HCT116 (cell line): ENCODE measurements at regions not wholly inside any gene's neighbourhood (a gene's known extent, or its start where the extent isn't known, plus 50 kb on each side); places are given as distances from the start of the nearest gene placed in this dataset.

Experiments
- ATAC-seq: fragments of 200-7000 bp; cut with Tn5 transposase; 2 replicates; pipeline ENCODE4 v1.9.1; 2020; ENCODE audit warnings: mild to moderate bottlenecking, moderate library complexity
- BruUV-seq: library from RNA; stranded (reverse); fragments of 400-500 nt; replicated peaks from 2 replicates; lab custom pipeline; 2021; lab: Mats Ljungman, UMichigan
- CTCF ChIA-PET: fragments of 300-600 bp; sonication (Branson Sonifier 250); formaldehyde crosslinking; loops from one replicate; lab custom pipeline; 2021; ENCODE audit warnings: antibody characterized with exemption; lab: Charles Lee
- POLR2A ChIA-PET: fragments of 300-600, 350-600 bp; sonication (Branson Sonifier 250); formaldehyde crosslinking; loops from one replicate; lab custom pipeline; 2021; ENCODE audit warnings: antibody characterized with exemption; lab: Charles Lee
- RAD21 ChIA-PET, 2 experiments: fragments of 300-600 bp; sonication (Branson Sonifier 250); formaldehyde crosslinking; loops; one replicate each; lab custom pipeline; 2023; ENCODE audit warnings: low total read pairs in 2 of 2; ENCODE audit not compliant: uncharacterized antibody in 2 of 2, unreplicated experiment in 2 of 2, low non-redundant PET in 1 of 2; lab: Charles Lee
- DNase-seq: peaks from one replicate; pipeline ENCODE4 v3.0.0-alpha.2; 2010; ENCODE audit warnings: low read depth, low spot score
- H2AFZ ChIP-seq: fragments of 200-600 bp; shearing (Covaris generic), sonication (generic); 2 replicates; pipeline ENCODE4 v1.6.1; 2017; ENCODE audit warnings: low read depth, mixed run types, mixed read lengths, antibody characterized with exemption, low read length; ENCODE audit not compliant: poor library complexity, severe bottlenecking
- H3K27ac ChIP-seq: 2 replicates; pipeline ENCODE4 v1.5.1; 2012; ENCODE audit warnings: low read depth, low read length
- H3K27me3 ChIP-seq: fragments of 200-600 bp; sonication (generic); 2 replicates; pipeline ENCODE4 v1.6.1; 2016; ENCODE audit warnings: mixed run types, low read length, mixed read lengths; ENCODE audit not compliant: insufficient read depth
- H3K36me3 ChIP-seq, 2 experiments: fragments of 200-500 bp in 1 of 2; fragments of 200-600 bp in 1 of 2; sonication (Bioruptor generic) in 1 of 2; sonication (generic) in 1 of 2; 2 replicates each; pipeline versions ENCODE4 v1.5.1 to v1.6.1; 2014 to 2016; ENCODE audit warnings: low read length in 2 of 2, inconsistent platforms in 1 of 2, mixed read lengths in 1 of 2, mixed run types in 1 of 2; ENCODE audit not compliant: insufficient read depth in 2 of 2, control insufficient read depth in 1 of 2
- H3K4me1 ChIP-seq, 2 experiments: fragments of 200-600 bp in 1 of 2; sonication (generic) in 1 of 2; 2 replicates each; pipeline versions ENCODE4 v1.5.1 to v1.6.1; 2012 to 2017; ENCODE audit warnings: low read length in 2 of 2, inconsistent platforms in 1 of 2, mild to moderate bottlenecking in 1 of 2, mixed read lengths in 1 of 2, mixed run types in 1 of 2, moderate library complexity in 1 of 2; ENCODE audit not compliant: insufficient read depth in 2 of 2, control insufficient read depth in 1 of 2
- H3K4me2 ChIP-seq: fragments of 200-600 bp; sonication (generic); 2 replicates; pipeline ENCODE4 v1.6.1; 2017; ENCODE audit warnings: mixed run types, low read length, mixed read lengths
- H3K4me3 ChIP-seq, 2 experiments: fragments of 200-600 bp in 1 of 2; sonication (generic) in 1 of 2; replicated peaks in 1 of 2; 2 replicates each; pipeline ENCODE4 v1.5.1; 2011 to 2016; ENCODE audit warnings: low read length in 2 of 2, control low read depth in 1 of 2, low read depth in 1 of 2, mild to moderate bottlenecking in 1 of 2, mixed read lengths in 1 of 2, mixed run types in 1 of 2
- H3K79me2 ChIP-seq: fragments of 200-600 bp; sonication (generic); 2 replicates; pipeline ENCODE4 v1.6.1; 2017; ENCODE audit warnings: mild to moderate bottlenecking, mixed run types, low read length, moderate library complexity, mixed read lengths; ENCODE audit not compliant: insufficient read depth
- H3K9ac ChIP-seq: fragments of 200-600 bp; sonication (generic); 2 replicates; pipeline ENCODE4 v1.6.1; 2016; ENCODE audit warnings: low read length, mixed read lengths
- H3K9me2 ChIP-seq: fragments of 200-600 bp; sonication (generic), shearing (Covaris generic); 2 replicates; pipeline ENCODE4 v1.6.1; 2017; ENCODE audit warnings: mixed run types, mild to moderate bottlenecking, moderate library complexity; ENCODE audit not compliant: insufficient read depth
- H3K9me3 ChIP-seq, 2 experiments: fragments of 200-500 bp in 1 of 2; fragments of 200-600 bp in 1 of 2; sonication (Bioruptor generic) in 1 of 2; sonication (generic) in 1 of 2; 2 replicates each; pipeline ENCODE4 v1.6.1; 2014 to 2017; ENCODE audit warnings: low read length in 2 of 2, mixed read lengths in 2 of 2, inconsistent platforms in 1 of 2, low read depth in 1 of 2, mild to moderate bottlenecking in 1 of 2, mixed run types in 1 of 2, moderate library complexity in 1 of 2; ENCODE audit not compliant: control insufficient read depth in 1 of 2, insufficient read depth in 1 of 2
- H4K20me1 ChIP-seq: fragments of 200-600 bp; sonication (generic), shearing (Covaris generic); 2 replicates; pipeline ENCODE4 v1.6.1; 2017; ENCODE audit warnings: mixed run types, mild to moderate bottlenecking, moderate library complexity; ENCODE audit not compliant: insufficient read depth
- CBX3 ChIP-seq: IDR thresholded peaks from 2 replicates; pipeline ENCODE4 v1.6.1; 2012; ENCODE audit warnings: low read depth
- CEBPB ChIP-seq: IDR thresholded peaks from 2 replicates; pipeline ENCODE4 v1.6.1; 2012; ENCODE audit warnings: low read depth
- EZH2 ChIP-seq: fragments of 200-600 bp; sonication (generic); IDR thresholded peaks from 2 replicates; pipeline ENCODE4 v1.6.1; 2017; ENCODE audit warnings: antibody characterized with exemption, mixed run types
- EZH2phosphoT487 ChIP-seq: fragments of 200-600 bp; IDR thresholded peaks from 2 replicates; pipeline ENCODE4 v1.6.1; 2018; ENCODE audit warnings: antibody characterized with exemption, borderline replicate concordance
- FOSL1 ChIP-seq: IDR thresholded peaks from 2 replicates; pipeline ENCODE4 v1.6.1; 2012; ENCODE audit warnings: low read depth
- JUND ChIP-seq: IDR thresholded peaks from 2 replicates; pipeline ENCODE4 v1.6.1; 2012
- POLR2A ChIP-seq: IDR thresholded peaks from 2 replicates; pipeline ENCODE4 v1.7.0; 2011; ENCODE audit warnings: borderline replicate concordance; ENCODE audit not compliant: insufficient read depth, insufficient read length; ENCODE audit errors: extremely low read depth
- POLR2AphosphoS5 ChIP-seq: IDR thresholded peaks from 2 replicates; pipeline ENCODE4 v1.6.1; 2011; ENCODE audit warnings: mild to moderate bottlenecking, low read depth, low read length, moderate library complexity
- RAD21 ChIP-seq: IDR thresholded peaks from 2 replicates; pipeline ENCODE4 v1.6.1; 2012; ENCODE audit warnings: low read depth, mild to moderate bottlenecking
- SIN3A ChIP-seq: IDR thresholded peaks from 2 replicates; pipeline ENCODE4 v1.6.1; 2012; ENCODE audit warnings: low read depth
- SP1 ChIP-seq: IDR thresholded peaks from 2 replicates; pipeline ENCODE4 v1.6.1; 2012; ENCODE audit warnings: low read depth
- SRF ChIP-seq: IDR thresholded peaks from 2 replicates; pipeline ENCODE4 v1.6.1; 2012; ENCODE audit warnings: low read depth
- TCF7L2 ChIP-seq: IDR thresholded peaks from 2 replicates; pipeline ENCODE4 v1.7.0; 2011; ENCODE audit warnings: borderline replicate concordance, inconsistent platforms; ENCODE audit not compliant: insufficient read depth, insufficient read length; ENCODE audit errors: extremely low read depth
- YY1 ChIP-seq: IDR thresholded peaks from 2 replicates; pipeline ENCODE4 v1.6.1; 2011; ENCODE audit warnings: low read length, low read depth, moderate library complexity, mild to moderate bottlenecking; ENCODE audit not compliant: insufficient replicate concordance; ENCODE audit errors: extremely low read depth
- ZFX ChIP-seq: fragments of 450-650 bp; IDR thresholded peaks from 2 replicates; pipeline ENCODE4 v1.6.1; 2017
- ZNF274 ChIP-seq: fragments of 200-500 bp; sonication (Bioruptor generic); IDR thresholded peaks from 2 replicates; pipeline ENCODE4 v1.6.1; 2014; ENCODE audit warnings: mild to moderate bottlenecking, low read depth, low read length, inconsistent platforms
- intact Hi-C: fragments of 100-400 bp; cut with micrococcal nuclease; formaldehyde crosslinking; loops from 2 replicates; pipeline ENCODE4 v1.10.0; 2022
- TF ChIP-seq, protein P1 (sequence below): IDR thresholded peaks from 2 replicates; pipeline ENCODE4 v1.6.1; 2012
- TF ChIP-seq, protein P2 (sequence below): IDR thresholded peaks from 2 replicates; pipeline ENCODE4 v1.6.1; 2012; ENCODE audit warnings: low read depth

DNA sequence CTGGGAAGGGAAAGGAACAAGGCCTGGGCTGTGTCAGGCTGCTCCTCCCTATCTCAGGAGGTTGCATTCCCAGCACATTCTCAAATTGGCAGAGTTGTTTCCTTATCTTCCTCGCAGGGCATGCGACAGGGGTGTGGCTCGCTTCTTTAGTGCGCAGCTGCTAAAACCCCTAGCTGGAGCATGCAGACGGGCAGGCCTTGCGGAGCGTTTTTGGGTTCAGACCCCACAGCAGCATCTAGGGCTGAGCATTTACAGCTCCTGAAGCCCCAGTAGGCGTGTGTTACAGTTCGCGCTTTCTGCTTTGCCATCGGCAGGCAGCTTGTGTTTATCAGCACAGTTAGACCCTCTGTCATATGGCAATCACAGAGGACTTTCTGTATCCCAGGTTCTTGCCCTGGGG lies 392.4 kb downstream of the TECRL start:
- Histone ChIP-seq H3K79me2 (no peaks in the 10 kb centered on the region), H3K27me3 (no peaks in the 10 kb centered on the region), H3K9ac (no peak overlapping the region), H3K36me3 (no peaks in the 10 kb centered on the region), H3K9me2 (no peaks in the 10 kb centered on the region), H3K4me1 (no peaks in the 10 kb centered on the region), H3K27ac (no peak overlapping the region), H3K4me3 (no peak overlapping the region), H3K4me2 (no peak overlapping the region), H3K9me3 (peaks cover 4 to 21% of the 10 kb centered on the region in 2 experiments; a peak in 2 of 4 replicates), H4K20me1 (no peaks in the 10 kb centered on the region), H2AFZ (no peak overlapping the region)
- TF ChIP-seq YY1: no peak
- no peak for TF ChIP-seq TCF7L2
- TF ChIP-seq ZNF274: no peak
- TF ChIP-seq POLR2A: no peak
- no peak for TF ChIP-seq CBX3
- no peak for TF ChIP-seq EZH2phosphoT487
- TF ChIP-seq, protein P1, sequence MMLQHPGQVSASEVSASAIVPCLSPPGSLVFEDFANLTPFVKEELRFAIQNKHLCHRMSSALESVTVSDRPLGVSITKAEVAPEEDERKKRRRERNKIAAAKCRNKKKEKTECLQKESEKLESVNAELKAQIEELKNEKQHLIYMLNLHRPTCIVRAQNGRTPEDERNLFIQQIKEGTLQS: no peak
- no peak for TF ChIP-seq SIN3A
- intact Hi-C loops: no loop called here
- ChIA-PET RAD21 (no interaction called here), POLR2A (no interaction called here), CTCF (no interaction called here)
- DNase-seq (no peak), ATAC-seq (no peak)
- no TSS peak for BruUV-seq

DNA sequence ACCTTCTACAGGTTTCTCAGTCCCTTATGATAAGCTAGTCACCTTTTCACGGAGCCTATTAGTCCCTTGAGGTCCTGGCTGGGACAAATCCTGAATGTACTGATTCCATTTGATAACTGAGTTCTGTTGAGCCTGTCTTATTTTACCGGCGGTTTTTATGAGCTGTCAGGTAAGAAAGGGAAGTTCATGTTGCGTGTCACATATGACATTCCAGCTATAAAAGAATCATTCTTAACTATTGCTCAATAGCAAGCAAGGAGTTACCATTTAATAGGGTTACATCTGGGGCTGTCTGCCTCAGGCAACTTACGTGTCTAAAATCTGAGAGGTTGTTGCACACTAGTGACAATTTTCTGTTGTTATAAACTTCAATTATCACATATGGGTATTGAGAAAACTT lies 394.6 kb downstream of the TECRL start:
- no peak for ATAC-seq
- POLR2A ChIA-PET: no interaction called here

More for the DNA sequence above, 394.6 kb downstream of the TECRL start:
- Histone ChIP-seq H3K4me3 (no peak overlapping the region), H3K9me2 (no peaks in the 10 kb centered on the region), H3K9ac (no peak overlapping the region), H3K9me3 (peaks cover 4 to 33% of the 10 kb centered on the region in 2 experiments; a peak in 3 of 4 replicates), H3K79me2 (no peaks in the 10 kb centered on the region), H3K36me3 (no peaks in the 10 kb centered on the region), H3K4me1 (no peaks in the 10 kb centered on the region), H3K27me3 (no peaks in the 10 kb centered on the region), H4K20me1 (no peaks in the 10 kb centered on the region), H2AFZ (no peak overlapping the region), H3K4me2 (no peak overlapping the region), H3K27ac (no peak overlapping the region)
- CTCF ChIA-PET: no interaction called here
- DNase-seq: no peak
- RAD21 ChIA-PET: no interaction called here
- TF ChIP-seq CEBPB: no peak
- no peak for TF ChIP-seq EZH2phosphoT487
- TF ChIP-seq JUND: no peak
- TF ChIP-seq YY1: no peak
- no peak for TF ChIP-seq SP1
- no peak for TF ChIP-seq SIN3A
- no peak for TF ChIP-seq CBX3
- no peak for TF ChIP-seq EZH2
- TF ChIP-seq SRF: no peak
- no peak for TF ChIP-seq ZNF274
- no peak for TF ChIP-seq POLR2A
- TF ChIP-seq RAD21: no peak
- TF ChIP-seq, protein P2, sequence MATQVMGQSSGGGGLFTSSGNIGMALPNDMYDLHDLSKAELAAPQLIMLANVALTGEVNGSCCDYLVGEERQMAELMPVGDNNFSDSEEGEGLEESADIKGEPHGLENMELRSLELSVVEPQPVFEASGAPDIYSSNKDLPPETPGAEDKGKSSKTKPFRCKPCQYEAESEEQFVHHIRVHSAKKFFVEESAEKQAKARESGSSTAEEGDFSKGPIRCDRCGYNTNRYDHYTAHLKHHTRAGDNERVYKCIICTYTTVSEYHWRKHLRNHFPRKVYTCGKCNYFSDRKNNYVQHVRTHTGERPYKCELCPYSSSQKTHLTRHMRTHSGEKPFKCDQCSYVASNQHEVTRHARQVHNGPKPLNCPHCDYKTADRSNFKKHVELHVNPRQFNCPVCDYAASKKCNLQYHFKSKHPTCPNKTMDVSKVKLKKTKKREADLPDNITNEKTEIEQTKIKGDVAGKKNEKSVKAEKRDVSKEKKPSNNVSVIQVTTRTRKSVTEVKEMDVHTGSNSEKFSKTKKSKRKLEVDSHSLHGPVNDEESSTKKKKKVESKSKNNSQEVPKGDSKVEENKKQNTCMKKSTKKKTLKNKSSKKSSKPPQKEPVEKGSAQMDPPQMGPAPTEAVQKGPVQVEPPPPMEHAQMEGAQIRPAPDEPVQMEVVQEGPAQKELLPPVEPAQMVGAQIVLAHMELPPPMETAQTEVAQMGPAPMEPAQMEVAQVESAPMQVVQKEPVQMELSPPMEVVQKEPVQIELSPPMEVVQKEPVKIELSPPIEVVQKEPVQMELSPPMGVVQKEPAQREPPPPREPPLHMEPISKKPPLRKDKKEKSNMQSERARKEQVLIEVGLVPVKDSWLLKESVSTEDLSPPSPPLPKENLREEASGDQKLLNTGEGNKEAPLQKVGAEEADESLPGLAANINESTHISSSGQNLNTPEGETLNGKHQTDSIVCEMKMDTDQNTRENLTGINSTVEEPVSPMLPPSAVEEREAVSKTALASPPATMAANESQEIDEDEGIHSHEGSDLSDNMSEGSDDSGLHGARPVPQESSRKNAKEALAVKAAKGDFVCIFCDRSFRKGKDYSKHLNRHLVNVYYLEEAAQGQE: no peak
- TF ChIP-seq FOSL1: no peak
- no peak for TF ChIP-seq POLR2AphosphoS5
- no peak for TF ChIP-seq ZFX
- intact Hi-C loops: no loop called here
- no TSS peak for BruUV-seq
